Mononuclear cell (primary cell): ENCODE measurements at regions not wholly inside any gene's neighbourhood (a gene's known extent, or its start where the extent isn't known, plus 50 kb on each side); places are given as distances from the start of the nearest gene placed in this dataset.

Source experiments
- H3K27me3 ChIP-seq: 2 replicates; pipeline ENCODE4 v1.6.0; 2011; ENCODE audit warnings: low read length, control low read depth; ENCODE audit not compliant: insufficient read depth
- H3K4me1 ChIP-seq: 2 replicates; pipeline ENCODE4 v1.5.1; 2011; ENCODE audit warnings: mild to moderate bottlenecking, low read length, control low read depth; ENCODE audit not compliant: insufficient read depth
- H3K4me3 ChIP-seq: 2 replicates; pipeline ENCODE4 v1.5.1; 2011; ENCODE audit warnings: mild to moderate bottlenecking, low read length, moderate library complexity
- H3K9me3 ChIP-seq: 2 replicates; pipeline ENCODE4 v1.5.1; 2011; ENCODE audit warnings: low read depth, mild to moderate bottlenecking, control low read depth, low read length

DNA sequence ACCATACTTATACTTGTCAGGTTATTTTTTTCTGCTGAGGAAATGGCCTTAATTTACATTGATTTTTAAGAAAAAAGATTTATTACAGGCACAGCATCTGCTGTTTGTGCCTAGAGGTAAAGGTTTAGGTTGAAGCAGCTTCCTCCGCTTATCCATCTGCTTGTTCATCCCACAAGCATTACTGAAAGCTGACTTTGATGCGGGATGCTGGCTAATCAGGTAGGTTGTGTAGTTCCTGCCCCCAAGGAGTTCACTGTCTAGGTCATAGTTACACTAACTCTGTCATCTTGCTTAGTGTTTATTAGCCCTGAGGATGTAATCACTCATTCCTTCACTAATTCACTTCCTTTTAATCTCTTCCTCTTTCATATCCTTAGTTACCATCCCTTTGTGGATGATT is 377.7 kb upstream of the KAZN start:
- no peaks in the 10 kb centered on the region for H3K4me1 ChIP-seq
- H3K27me3 ChIP-seq: no peaks in the 10 kb centered on the region
- H3K4me3 ChIP-seq: no peak overlapping the region
- H3K9me3 ChIP-seq: peaks cover 9% of the 10 kb centered on the region

DNA sequence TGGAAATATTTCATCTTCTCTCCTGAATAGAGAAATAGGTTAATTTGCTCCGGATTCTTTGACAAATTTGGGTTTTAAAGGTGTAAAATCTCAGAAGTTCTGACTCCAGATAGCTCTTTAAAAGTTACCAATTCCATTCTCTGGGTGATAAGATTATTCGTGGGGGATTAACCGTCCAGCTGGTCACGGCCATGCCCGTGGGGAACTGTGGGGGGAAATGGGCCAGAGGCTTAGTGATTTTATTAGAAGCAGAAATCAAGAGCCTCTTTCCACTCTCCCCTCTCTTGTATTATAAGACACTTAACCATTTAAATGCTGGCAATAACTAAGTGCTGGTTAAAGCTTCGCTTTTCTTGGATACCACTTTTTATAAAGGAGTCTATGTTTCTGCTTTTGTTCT is 376.4 kb upstream of the KAZN start:
- H3K4me1 ChIP-seq: no peaks in the 10 kb centered on the region

GRCh38 chr1:14228677-14229076 is 369.8 kb upstream of the KAZN start:
- Histone ChIP-seq H3K27me3 (no peaks in the 10 kb centered on the region), H3K4me3 (no peak overlapping the region), H3K4me1 (no peaks in the 10 kb centered on the region), H3K9me3 (no peaks in the 10 kb centered on the region)

More for the DNA sequence above, 376.4 kb upstream of the KAZN start:
- no peak overlapping the region for H3K4me3 ChIP-seq
- peaks cover 7% of the 10 kb centered on the region for H3K9me3 ChIP-seq
- no peaks in the 10 kb centered on the region for H3K27me3 ChIP-seq

DNA sequence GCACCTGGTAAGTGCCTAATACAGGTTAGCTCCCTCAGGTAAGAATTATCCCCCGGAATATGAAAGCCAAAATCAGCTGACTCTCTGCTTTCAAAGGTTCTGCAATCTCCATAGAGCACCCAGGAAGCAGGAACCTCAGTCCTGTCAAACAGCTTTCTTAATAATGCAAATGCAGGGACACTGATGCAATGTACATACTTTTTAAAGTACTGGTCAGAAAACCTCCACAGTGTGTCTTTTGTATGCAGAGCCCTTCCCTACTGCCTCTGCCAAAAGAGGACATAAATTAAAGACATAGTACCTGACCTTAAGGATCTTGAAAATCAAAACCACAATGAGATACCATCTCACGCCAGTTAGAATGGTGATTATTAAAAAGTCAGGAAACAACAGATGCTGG is 365.0 kb upstream of the KAZN start:
- no peaks in the 10 kb centered on the region for H3K4me1 ChIP-seq
- H3K27me3 ChIP-seq: no peaks in the 10 kb centered on the region
- no peak overlapping the region for H3K4me3 ChIP-seq
- no peaks in the 10 kb centered on the region for H3K9me3 ChIP-seq

DNA sequence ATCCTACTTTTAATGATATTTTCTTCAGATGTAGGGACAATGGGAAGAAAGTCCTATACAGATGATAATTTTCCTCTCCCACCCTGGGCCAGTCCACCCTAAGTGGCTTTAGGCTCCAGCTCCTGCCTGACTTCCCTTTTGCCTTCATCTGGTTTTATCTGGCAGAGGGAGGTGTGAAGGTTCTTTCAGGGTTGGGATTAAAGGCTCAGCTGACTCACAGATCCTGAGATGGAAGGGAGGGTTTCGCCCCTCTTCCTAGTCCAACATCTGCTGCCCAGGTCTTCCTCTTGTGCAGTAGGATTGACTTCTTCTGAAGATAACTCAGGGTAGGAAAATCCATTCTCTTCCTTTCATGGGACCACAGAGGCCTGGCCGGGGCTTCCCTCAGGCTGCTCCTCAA is 362.4 kb upstream of the KAZN start:
- H3K4me3 ChIP-seq: no peak overlapping the region
- no peaks in the 10 kb centered on the region for H3K9me3 ChIP-seq

GRCh38 chr1:14238472-14239307 is 359.8 kb upstream of the KAZN start:
- Histone ChIP-seq H3K4me1 (no peaks in the 10 kb centered on the region), H3K4me3 (no peak overlapping the region), H3K9me3 (no peaks in the 10 kb centered on the region), H3K27me3 (no peaks in the 10 kb centered on the region)

More for the DNA sequence above, 362.4 kb upstream of the KAZN start:
- H3K27me3 ChIP-seq: no peaks in the 10 kb centered on the region
- H3K4me1 ChIP-seq: no peaks in the 10 kb centered on the region

- Histone ChIP-seq H3K4me3 (no peak overlapping the region), H3K27me3 (no peaks in the 10 kb centered on the region), H3K4me1 (no peaks in the 10 kb centered on the region), H3K9me3 (no peaks in the 10 kb centered on the region)
Observed at GRCh38 chr1:14240265-14240664, 358.2 kb upstream of the KAZN start.

DNA sequence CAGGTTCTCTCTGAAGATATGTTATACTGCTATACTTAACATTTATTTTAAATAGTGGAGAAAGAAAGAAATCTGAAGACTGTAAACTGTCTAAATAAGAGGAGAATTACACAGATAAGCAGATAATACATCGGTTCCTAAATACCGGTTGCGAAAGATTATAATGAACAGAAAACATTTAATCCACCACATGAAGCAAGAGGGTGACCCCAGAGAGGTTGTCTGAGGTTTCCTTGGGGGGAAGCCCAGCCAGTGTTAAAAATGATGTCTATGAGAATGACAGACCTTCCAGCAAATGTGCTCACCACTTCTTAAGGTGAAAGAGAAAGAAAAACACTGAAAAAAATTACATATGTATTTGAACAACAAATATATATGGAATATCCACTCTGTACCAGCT is 356.4 kb upstream of the KAZN start:
- Histone ChIP-seq H3K4me3 (no peak overlapping the region), H3K4me1 (no peaks in the 10 kb centered on the region), H3K27me3 (no peaks in the 10 kb centered on the region), H3K9me3 (no peaks in the 10 kb centered on the region)

GRCh38 chr1:14242870-14243269 is 355.6 kb upstream of the KAZN start:
- Histone ChIP-seq H3K9me3 (no peaks in the 10 kb centered on the region), H3K27me3 (no peaks in the 10 kb centered on the region), H3K4me3 (no peak overlapping the region), H3K4me1 (no peaks in the 10 kb centered on the region)

- Histone ChIP-seq H3K4me3 (no peak overlapping the region), H3K4me1 (no peaks in the 10 kb centered on the region), H3K9me3 (no peaks in the 10 kb centered on the region)
Observed at GRCh38 chr1:14245954-14246353, 352.5 kb upstream of the KAZN start.

GRCh38 chr1:14246471-14246870 is 352.0 kb upstream of the KAZN start:
- H3K27me3 ChIP-seq: no peaks in the 10 kb centered on the region
- no peaks in the 10 kb centered on the region for H3K9me3 ChIP-seq
- no peak overlapping the region for H3K4me3 ChIP-seq
- H3K4me1 ChIP-seq: no peaks in the 10 kb centered on the region

More at GRCh38 chr1:14245954-14246353, 352.5 kb upstream of the KAZN start:
- no peaks in the 10 kb centered on the region for H3K27me3 ChIP-seq

DNA sequence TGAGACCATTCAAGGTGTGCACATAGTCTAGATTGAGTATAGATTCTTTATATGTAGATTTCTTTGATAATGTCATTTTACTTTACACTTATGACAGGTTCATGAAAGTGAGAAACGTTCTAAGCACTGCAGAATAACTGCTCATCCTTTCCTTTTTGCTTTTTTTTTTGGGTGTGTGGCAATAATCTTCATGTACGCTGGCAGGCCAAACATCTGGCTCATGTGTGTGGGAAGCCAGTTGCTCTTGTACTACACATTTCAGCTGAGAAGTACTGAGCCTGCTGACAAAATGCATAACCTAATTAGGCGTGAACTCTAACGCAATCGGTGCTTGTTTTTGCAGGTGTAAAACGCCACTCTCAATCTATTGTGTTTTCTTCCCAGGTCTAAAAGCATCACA is 350.8 kb upstream of the KAZN start:
- no peak overlapping the region for H3K4me3 ChIP-seq
- no peaks in the 10 kb centered on the region for H3K4me1 ChIP-seq
- H3K27me3 ChIP-seq: no peaks in the 10 kb centered on the region
- H3K9me3 ChIP-seq: no peaks in the 10 kb centered on the region

GRCh38 chr1:14251871-14252270 is 346.6 kb upstream of the KAZN start:
- Histone ChIP-seq H3K9me3 (no peaks in the 10 kb centered on the region), H3K27me3 (no peaks in the 10 kb centered on the region), H3K4me1 (no peaks in the 10 kb centered on the region), H3K4me3 (no peak overlapping the region)

- Histone ChIP-seq H3K4me1 (no peaks in the 10 kb centered on the region), H3K4me3 (no peak overlapping the region), H3K27me3 (no peaks in the 10 kb centered on the region)
Observed at GRCh38 chr1:14253676-14254075, 344.8 kb upstream of the KAZN start.

GRCh38 chr1:14254251-14254650 is 344.2 kb upstream of the KAZN start:
- Histone ChIP-seq H3K4me1 (no peaks in the 10 kb centered on the region), H3K4me3 (no peak overlapping the region), H3K27me3 (no peaks in the 10 kb centered on the region), H3K9me3 (no peaks in the 10 kb centered on the region)

More at GRCh38 chr1:14253676-14254075, 344.8 kb upstream of the KAZN start:
- no peaks in the 10 kb centered on the region for H3K9me3 ChIP-seq

- Histone ChIP-seq H3K27me3 (no peaks in the 10 kb centered on the region), H3K9me3 (no peaks in the 10 kb centered on the region), H3K4me3 (no peak overlapping the region), H3K4me1 (no peaks in the 10 kb centered on the region)
Observed at GRCh38 chr1:14255233-14255632, 343.3 kb upstream of the KAZN start.
